K562 (cell line): ENCODE measurements at regions not wholly inside any gene's neighbourhood (a gene's known extent, or its start where the extent isn't known, plus 50 kb on each side); places are given as distances from the start of the nearest gene placed in this dataset.

Experiments
- NRF1 ChIP-seq, 2 experiments: fragments of 450-650 bp; IDR thresholded peaks in 1 of 2; conservative IDR thresholded peaks in 1 of 2; 2 replicates each; pipeline ENCODE4 v1.6.1; 2014; ENCODE audit warnings: mild to moderate bottlenecking in 2 of 2
- XRCC4 ChIP-seq: IDR thresholded peaks from one replicate; pipeline ENCODE4 v1.6.1; 2011; ENCODE audit not compliant: insufficient read depth, insufficient read length; ENCODE audit errors: extremely low read depth
- TF ChIP-seq, protein P1 (sequence below): fragments of 450-650 bp; IDR thresholded peaks from 2 replicates; pipeline ENCODE4 v1.6.1; 2016; ENCODE audit warnings: mild to moderate bottlenecking, moderate library complexity

DNA sequence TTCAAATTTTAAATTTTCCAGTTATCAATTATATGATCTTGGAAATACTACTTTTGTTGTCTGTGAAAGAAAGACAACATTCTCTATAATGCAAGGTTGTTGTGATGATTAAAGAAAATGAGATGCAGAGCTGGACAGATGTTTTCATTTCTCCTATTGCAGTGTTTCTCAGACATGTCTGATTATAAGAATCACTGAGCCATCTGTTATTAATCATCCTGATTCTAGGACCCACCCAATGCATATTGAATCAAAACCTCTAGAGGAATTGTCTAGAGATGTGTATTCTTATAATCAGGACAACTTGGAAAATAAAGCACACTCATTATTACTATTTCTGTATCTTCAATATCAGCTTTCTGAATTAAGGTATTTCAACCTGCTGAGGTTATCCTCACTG is 121.1 kb upstream of the ASTN2 start (continued):
- TF ChIP-seq, protein P1, sequence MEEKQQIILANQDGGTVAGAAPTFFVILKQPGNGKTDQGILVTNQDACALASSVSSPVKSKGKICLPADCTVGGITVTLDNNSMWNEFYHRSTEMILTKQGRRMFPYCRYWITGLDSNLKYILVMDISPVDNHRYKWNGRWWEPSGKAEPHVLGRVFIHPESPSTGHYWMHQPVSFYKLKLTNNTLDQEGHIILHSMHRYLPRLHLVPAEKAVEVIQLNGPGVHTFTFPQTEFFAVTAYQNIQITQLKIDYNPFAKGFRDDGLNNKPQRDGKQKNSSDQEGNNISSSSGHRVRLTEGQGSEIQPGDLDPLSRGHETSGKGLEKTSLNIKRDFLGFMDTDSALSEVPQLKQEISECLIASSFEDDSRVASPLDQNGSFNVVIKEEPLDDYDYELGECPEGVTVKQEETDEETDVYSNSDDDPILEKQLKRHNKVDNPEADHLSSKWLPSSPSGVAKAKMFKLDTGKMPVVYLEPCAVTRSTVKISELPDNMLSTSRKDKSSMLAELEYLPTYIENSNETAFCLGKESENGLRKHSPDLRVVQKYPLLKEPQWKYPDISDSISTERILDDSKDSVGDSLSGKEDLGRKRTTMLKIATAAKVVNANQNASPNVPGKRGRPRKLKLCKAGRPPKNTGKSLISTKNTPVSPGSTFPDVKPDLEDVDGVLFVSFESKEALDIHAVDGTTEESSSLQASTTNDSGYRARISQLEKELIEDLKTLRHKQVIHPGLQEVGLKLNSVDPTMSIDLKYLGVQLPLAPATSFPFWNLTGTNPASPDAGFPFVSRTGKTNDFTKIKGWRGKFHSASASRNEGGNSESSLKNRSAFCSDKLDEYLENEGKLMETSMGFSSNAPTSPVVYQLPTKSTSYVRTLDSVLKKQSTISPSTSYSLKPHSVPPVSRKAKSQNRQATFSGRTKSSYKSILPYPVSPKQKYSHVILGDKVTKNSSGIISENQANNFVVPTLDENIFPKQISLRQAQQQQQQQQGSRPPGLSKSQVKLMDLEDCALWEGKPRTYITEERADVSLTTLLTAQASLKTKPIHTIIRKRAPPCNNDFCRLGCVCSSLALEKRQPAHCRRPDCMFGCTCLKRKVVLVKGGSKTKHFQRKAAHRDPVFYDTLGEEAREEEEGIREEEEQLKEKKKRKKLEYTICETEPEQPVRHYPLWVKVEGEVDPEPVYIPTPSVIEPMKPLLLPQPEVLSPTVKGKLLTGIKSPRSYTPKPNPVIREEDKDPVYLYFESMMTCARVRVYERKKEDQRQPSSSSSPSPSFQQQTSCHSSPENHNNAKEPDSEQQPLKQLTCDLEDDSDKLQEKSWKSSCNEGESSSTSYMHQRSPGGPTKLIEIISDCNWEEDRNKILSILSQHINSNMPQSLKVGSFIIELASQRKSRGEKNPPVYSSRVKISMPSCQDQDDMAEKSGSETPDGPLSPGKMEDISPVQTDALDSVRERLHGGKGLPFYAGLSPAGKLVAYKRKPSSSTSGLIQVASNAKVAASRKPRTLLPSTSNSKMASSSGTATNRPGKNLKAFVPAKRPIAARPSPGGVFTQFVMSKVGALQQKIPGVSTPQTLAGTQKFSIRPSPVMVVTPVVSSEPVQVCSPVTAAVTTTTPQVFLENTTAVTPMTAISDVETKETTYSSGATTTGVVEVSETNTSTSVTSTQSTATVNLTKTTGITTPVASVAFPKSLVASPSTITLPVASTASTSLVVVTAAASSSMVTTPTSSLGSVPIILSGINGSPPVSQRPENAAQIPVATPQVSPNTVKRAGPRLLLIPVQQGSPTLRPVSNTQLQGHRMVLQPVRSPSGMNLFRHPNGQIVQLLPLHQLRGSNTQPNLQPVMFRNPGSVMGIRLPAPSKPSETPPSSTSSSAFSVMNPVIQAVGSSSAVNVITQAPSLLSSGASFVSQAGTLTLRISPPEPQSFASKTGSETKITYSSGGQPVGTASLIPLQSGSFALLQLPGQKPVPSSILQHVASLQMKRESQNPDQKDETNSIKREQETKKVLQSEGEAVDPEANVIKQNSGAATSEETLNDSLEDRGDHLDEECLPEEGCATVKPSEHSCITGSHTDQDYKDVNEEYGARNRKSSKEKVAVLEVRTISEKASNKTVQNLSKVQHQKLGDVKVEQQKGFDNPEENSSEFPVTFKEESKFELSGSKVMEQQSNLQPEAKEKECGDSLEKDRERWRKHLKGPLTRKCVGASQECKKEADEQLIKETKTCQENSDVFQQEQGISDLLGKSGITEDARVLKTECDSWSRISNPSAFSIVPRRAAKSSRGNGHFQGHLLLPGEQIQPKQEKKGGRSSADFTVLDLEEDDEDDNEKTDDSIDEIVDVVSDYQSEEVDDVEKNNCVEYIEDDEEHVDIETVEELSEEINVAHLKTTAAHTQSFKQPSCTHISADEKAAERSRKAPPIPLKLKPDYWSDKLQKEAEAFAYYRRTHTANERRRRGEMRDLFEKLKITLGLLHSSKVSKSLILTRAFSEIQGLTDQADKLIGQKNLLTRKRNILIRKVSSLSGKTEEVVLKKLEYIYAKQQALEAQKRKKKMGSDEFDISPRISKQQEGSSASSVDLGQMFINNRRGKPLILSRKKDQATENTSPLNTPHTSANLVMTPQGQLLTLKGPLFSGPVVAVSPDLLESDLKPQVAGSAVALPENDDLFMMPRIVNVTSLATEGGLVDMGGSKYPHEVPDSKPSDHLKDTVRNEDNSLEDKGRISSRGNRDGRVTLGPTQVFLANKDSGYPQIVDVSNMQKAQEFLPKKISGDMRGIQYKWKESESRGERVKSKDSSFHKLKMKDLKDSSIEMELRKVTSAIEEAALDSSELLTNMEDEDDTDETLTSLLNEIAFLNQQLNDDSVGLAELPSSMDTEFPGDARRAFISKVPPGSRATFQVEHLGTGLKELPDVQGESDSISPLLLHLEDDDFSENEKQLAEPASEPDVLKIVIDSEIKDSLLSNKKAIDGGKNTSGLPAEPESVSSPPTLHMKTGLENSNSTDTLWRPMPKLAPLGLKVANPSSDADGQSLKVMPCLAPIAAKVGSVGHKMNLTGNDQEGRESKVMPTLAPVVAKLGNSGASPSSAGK: no peak
- no peak for TF ChIP-seq NRF1 (conservative IDR thresholded peaks at IDR 0.05 in 1 of 2, IDR thresholded peaks at IDR 0.05 in 1 of 2)
- no peak for TF ChIP-seq XRCC4
